GM04503 (cell line): ENCODE measurements at regions not wholly inside any gene's neighbourhood (a gene's known extent, or its start where the extent isn't known, plus 50 kb on each side); places are given as distances from the start of the nearest gene placed in this dataset.

Experiments used
- DNase-seq: peaks from one replicate; pipeline ENCODE4 v3.0.0-alpha.2; 2012; ENCODE audit warnings: low read depth

DNA sequence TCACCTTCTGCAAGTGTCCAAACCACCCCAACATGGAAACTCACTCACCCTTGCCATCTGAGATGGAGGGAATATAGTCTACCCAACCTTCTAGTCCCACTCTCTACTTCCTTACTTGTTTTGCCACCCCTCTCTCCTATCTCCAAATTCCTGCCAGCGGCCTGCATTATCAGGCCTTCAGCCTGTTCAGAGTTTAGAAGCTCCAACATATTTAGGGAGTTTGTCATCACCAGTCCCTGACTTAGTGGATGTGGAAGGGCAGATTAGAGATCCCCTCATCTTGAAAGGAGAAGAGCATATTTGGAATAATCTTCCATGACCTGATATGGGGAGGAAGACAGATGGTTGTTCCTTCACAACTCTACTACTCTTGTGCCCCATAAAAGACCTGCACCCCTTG, 281.4 kb upstream of the MAP3K7 start:
- DNase-seq, result no peak

DNA sequence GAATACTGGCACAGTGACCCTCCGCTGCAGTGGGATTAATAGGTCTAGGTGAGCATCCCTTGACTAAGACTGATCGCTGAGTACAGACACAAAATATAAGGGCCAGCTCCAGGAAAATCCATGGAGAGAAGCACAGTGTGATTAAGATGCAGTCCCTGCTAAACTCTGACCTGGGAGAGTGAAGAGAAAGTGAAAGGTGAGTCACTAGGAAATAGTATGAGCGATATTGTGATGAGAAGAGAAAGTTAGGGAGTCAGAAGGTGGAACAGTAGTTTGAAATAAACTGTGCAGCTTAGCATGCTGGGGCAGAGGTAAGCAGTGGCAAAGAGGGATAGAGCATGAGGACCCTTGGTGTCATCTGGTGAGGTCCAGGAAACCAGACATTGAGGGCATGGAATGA, 278.6 kb upstream of the MAP3K7 start:
- no peak for DNase-seq

DNA sequence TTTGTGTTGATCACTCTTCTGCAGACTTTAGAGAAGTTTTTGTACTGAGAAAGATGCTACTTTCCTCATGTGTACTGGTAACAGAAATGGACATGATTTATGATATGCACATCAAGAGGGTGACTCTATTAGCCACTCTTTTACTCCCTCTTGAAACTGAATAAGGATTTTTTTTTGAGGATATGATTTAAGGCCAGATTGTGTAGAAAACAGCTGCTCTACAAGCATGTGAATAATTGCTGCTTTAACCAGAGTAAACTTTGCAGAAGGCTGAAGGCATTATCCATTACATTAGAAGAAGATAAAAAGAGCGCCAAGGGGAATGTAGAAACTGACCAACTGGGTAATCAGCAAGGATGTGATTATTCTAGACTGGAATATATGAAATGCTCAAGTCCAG, 276.2 kb upstream of the MAP3K7 start:
- no peak for DNase-seq

DNA sequence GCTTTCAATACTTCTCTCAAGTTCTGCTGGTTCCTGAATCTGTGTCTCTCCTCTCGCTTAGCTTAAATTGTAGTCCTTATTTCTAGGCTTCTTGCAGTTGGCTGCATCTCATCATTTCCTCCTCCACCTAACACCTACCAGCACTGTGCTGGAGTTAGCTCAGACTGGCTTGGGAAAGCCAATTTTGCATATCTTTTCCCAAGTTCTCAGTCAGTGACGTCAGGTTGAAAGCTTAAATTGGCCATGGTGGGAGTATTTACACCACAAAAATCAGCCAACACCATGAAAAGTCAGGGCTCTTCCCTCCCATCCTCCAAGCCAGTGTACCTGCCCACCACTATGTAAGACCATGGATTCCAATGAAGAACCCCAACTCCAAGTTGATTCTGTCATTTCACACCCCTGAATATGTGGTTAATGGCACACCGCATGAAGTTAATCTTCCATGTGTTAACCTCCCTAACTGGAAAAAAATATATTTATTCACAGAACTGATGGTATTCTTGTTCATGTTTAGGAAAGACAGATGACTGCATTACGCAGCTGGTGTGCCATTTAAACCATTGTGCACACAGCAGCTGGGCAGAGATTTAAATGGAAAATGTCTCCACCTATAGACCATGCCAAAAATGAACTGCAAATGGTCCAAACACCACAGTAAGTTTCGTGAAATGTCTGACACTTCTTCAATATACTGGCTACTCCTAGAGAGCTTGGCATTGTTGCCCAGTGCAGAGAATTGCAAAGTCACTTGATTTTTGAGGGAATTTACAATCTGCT, 274.1 kb upstream of the MAP3K7 start:
- no peak for DNase-seq

DNA sequence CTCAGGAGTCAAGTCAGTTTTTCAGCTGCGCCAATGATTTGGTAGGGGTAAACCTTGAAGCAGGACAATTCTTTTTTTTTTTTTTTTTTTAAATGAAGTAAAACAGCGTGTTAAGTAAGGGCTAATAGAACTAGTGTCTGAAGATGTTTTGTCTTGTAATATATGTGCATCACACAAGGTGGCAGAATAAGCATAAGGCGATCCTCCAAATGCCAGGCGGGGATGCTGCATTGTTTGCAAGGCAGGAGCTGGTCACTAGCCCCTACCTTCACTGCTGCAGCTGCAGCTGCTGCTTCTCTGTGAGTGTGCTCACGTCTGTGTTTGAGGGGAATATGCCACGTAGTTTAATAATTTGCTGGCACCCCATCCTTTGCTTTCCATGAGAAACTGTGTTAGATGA, 272.7 kb upstream of the MAP3K7 start:
- no peak for DNase-seq

DNA sequence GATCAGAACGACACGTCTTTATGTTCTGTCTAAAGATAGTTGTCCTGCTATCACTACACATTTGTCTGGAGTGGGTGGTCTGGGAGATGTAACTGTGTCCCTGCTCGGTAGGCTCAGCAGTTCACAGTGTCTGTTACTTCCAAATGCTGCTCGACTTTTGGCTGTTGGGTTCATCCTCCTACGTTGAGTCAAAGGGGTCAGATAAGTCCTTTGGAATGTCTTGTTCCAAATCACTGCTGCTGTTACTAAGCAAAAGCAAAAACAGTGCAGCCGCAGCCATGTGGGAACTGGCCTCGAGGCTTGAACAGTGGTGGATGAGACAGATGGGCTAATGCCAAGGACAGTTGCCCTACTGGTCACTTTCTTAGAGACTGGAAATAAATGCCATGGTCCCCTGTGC, 272.2 kb upstream of the MAP3K7 start:
- DNase-seq, result peak; percentile 11

DNA sequence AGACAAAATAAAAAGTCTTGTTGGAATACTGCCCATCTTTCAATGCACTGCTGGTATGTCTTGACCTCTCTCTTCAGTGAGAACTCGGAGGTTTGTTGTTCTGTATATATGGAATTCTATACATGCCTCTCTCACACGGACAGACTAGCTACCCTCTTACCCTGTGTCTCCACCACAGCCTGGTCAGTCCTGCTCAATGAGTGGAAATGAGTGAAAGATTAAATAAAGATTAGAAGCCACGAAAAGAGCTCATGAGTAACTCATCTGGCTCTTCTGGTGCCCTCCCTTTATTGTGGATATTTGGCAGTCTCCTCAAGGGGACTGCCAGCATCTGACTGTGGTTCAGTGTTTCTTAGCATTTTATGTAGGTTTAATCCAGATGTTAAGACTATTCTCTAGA, 262.8 kb upstream of the MAP3K7 start:
- DNase-seq, result no peak

DNA sequence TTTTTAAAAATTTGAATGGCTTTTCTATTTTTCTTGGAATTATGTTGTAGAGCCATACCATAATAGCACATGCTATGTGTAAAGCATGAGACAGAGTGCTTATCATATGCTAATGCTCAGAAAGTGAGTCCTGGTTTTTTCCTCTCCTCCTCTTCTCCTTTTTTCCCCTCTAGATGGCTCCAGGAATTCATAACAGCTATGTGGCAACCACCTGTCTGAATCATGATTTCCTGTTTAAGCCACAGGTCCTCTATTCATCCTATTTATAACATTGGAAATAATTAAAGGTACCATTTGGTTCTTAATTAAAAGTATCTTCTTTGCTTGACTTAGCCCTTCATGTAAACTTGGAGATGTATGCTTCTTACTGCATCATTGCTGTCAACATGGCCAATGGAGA, 260.0 kb upstream of the MAP3K7 start:
- no peak for DNase-seq

DNA sequence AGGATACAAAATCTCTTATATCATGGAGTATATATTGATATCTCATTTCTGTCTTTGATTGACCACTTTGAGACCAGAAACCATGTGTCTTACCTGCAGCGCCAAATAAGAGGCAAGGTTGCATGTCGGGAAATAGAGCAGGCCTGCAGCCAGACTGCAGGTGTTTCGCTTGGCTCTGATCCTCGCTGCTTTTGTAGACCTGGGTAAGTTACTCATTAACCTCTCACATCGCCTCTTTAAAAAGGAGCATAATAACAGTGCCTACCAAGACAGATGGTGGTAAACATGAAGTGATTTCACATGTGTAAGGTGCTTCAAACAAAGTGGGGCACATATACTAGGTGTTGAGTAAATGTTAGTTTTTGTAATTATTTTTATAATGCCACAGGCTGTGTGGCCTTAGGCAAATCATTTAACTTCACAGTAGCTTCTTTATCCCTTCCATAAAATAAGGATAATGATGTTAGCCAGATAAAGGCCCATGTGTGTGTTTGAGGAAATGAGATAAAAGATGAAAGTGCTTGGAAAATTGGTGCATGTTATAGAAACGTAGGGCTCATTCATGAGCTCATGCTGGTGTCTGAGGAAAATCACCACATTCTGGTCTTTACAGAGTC, 248.8 kb upstream of the MAP3K7 start:
- DNase-seq, result no peak

DNA sequence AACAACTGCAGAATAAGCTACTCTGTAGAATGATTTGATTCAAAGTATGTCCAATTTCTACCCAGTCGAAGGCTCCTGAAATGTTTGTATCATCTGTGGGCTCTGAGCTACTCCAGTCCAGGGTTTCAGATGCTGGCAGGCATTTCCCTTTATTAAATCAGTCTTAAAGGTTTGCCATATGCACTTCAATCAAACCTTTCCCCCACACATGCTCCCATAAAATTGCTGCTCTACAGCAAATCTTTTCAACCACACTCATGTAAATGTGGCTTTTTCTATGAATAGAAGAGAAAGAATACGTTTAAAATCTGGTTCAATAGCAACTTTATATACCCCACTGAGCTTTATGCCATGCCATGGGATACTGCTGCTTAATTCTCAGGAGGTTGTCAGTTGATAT, 242.4 kb upstream of the MAP3K7 start:
- DNase-seq, result no peak

DNA sequence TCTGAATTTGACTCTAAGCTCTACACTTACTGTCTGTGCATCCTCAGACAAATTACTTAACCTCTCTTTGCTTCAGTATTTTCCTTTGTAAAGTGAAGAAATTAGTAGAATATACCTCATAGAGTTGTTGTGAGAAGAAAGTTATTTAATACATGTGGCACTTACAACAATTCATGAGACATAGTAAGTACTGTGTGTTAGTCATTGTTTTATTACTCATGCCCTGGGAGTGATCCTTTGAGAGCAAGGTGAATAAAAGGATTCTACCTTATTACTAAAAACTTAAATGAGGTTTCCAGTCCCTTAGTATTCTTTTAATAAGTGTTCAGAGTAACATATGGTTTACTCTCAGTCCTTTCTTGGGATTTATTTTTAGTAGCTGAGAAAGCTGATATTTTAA, 233.6 kb upstream of the MAP3K7 start:
- DNase-seq, result no peak

DNA sequence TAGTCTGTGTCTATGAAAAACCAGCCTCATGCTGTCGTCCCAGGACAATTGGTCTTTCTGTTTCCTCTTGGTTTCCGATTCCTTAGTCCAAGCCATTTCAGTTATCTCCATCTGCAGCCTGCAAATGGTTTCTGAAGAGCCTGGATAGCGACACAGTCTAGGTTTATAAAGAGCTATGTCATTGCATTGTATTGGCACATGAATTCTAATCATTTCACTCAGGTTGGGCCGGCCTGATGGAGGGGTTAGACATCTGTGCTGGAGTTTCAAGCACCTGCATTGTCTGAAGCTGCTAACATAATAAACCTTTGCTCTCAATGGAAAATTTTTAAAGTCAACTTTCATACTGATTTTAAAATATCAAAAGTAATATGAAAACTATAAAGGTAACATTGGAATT, 232.6 kb upstream of the MAP3K7 start:
- DNase-seq, result no peak

DNA sequence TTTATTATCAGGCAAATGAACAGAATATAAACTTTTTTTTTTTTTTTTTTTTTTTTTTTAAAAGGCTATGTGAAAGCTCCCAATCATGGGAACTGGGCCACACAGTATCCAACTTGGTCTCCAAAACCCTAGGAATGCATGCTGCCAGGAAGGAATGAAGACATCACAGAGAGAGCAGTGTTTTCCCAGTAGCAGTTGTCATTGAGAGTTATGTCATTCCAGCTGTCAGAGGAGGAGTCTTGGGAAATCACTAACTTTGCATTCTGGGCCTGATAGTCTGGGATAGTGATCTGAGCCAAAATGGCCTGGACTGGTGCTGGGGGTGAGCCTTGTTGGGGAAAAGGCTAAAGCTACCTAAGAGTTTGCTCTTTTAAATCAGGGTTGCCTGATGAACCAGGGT, 231.3 kb upstream of the MAP3K7 start:
- DNase-seq, result no peak

DNA sequence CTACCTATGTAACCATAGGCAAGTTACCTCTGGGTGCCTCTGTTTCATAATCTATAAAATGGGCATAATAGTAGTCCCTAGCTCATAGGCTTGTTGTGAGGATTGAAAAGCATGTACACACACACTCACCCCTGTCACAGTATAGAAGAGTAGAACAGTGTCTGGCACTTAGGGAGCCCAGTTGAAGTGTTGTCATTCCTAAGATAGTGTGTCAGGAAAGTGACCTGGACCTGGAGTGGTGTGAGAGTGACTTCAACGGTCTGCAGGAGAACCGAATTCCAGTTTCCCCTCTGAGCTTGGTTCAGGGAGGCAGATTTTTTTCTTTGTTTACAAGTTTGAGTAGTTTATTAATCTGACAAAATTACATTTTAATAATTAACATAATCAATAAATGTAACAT, 229.9 kb upstream of the MAP3K7 start:
- DNase-seq, result no peak

DNA sequence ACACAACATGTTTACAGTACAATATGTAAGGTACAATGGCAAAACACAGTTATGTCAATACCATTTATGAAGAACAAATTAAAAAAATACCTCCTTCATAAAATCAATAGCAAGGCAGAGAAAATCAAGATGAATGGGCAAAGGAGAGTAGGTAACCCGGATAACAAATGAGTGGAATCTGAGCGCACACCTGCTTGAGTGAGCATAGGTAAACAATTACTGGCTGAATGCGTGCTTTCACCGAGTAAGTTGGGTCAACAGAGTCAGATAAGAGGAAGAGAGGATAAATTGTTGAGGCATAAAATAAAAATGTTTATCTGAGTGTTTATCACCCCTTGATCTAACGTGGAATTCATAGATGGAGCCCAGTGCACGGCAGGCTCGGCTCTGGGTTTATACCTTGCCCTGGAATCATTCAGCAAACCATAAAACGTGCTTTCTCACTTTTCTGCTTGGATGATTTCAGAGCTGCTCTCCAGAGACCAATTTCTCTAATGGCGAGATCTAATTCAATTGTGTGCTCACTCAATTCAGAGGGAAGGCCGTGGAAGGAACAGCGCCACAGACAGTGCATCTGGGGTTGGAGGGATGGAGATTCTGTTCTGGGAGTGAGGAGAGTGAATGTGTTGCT, 224.8 kb upstream of the MAP3K7 start:
- DNase-seq, result no peak

DNA sequence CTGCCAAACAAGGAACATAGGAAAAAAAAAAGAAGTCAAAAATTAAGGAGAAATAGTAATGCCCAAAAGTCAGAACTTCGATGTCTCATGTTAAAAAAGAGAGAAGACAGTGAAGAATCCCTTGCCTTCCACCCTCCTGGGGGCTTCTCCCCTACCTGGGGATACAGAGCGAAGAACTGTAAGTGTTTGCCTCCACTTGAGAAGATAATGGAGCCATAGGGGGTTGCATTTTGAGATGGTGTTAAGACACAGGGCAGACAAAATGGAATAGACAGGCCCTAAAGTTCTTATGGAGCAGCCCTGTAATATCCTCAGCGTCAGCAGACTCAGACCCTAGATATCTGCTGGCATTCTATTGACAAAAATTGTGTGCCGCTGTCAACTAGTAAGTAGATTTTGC, 222.2 kb upstream of the MAP3K7 start:
- DNase-seq, result no peak

DNA sequence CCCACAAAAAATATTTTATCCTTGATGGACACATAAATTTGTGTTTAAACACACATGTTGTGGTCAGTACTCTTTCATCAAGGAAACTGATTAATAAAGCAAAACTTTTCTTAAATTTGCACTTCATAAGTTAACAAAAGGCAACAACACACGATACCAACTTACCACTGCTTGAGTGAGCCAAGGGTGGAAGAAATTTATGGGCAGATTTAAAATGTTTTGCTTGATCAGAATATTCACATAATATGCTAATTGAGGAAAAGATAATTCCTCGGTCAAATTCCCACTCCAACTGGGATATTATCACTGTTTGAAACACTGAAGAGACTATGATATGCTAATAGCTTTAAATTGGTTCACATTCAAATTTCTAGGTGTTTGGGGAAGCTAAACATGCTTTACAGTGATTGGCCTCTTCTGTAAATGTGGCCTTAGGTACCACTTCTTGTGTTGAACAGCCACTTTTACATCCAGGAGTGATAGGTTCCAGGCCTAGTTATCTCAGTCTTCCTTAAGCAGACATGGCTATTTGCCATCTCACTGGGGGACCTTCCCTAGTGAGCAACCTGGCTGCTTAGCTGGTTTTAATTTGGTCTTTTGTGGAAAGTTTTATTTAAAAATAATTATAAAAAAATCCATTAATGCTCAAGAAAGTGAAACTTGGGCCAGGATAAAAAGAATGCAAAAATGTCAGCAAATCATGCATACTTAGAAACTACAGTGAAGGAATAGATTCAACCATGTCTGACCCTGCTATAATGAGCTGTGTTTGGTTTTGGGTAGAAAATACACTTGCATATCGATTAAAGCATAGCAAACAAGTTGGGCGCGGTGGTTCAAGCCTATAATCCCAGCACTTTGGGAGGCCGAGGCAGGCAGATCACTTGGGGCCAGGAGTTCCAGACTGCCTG, 221.2 kb upstream of the MAP3K7 start:
- no peak for DNase-seq

DNA sequence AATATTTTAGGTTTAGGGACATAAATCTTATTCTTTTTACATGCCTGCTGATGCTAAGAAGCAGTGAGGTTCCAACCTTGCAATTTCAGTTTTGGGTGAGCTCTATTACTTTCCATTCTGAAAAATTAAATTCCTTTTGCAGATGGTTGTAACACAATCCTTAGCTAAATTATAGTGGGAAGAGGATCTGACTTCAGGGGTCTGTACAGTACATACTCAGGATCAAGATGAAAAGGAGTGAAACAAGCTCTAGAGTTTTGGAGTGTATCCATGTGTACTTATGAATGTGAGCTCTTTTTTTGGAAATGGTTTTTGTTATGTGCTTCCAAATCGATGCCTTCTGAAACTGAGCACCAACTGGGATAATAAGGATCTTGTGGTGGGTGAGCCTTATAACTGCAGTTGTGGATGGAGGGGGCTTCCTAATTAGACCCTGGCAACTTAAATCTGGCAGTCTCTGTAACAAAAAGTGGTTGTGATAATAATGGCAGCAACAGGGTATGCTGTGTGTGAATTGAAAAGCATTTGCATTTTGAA, 218.8 kb upstream of the MAP3K7 start:
- DNase-seq, result no peak

DNA sequence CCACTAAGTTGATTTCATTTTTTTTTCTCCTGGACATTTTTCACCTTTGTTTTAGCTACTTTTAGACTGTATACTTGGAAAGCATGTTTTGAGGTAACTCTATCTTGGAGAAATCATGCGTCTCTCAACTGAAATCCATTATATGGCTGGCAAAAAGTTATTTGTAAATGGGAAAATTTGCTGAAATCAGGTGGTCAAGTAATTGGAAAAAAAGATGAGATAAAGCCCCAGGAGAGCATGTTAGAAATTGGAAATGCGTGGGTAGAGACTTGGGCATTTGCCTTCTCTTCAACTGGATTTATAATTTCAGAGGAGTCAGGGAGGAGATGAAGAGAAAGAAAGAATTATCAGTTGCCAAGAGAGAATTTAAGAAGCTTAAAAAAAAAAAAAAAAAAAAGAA, 217.1 kb upstream of the MAP3K7 start:
- no peak for DNase-seq

DNA sequence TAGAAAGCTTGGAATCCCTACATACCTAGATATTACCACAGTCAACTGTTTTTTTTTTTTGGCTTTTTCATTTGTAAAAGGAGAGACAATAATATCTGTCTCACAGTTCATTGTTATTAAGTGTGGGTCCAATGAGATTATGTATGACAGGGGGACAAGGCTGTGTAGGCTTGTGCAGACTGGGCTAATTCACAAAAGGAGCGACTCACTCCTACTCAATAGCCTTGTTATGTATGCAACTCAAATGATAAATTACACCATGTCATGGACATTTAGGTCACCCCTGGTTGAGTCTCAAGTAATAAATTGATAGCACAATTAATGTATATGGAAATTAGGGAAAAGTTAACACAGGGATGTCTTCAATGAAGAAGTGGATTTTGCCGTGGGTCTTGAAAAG, 208.2 kb upstream of the MAP3K7 start:
- no peak for DNase-seq

DNA sequence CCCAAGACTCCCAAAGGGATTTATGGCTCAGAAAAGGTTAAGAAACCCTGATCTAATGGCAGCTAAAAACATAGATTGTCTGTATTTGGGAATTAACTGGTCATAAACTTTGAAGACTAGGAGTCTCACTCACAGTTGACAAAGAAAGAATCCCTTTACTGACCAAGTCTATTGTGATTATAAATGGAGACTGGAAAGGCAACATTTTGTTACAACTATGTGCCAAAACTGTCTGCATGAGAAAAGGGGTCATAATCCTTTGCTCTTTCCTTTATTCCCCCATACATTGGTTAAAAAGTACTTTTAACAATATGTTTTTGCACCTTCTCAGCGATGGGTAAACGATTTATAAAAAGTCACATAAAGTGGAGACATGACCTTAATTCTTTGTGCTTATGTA, 206.9 kb upstream of the MAP3K7 start:
- no peak for DNase-seq

DNA sequence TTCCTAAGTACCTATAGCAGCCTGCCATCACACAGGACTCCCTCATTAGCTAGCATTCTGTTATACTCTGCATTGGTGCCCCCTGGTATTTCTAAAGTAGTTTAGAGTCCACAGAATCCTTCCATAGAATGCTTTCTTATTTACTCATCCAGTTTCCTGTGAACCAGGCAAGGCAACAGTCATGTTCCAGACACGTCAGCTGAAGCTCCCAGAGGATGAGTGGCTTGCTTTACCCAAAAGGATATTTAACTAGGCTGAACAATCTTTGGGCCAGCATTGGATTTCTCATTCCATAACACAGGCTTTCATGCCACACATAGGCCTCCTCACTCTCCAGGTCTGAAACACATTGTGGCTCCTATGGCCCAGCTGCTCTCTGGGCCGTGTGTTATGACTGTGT, 203.8 kb upstream of the MAP3K7 start:
- peak; percentile 54 for DNase-seq
